CD14-positive monocyte (primary cell): ENCODE measurements at regions not wholly inside any gene's neighbourhood (a gene's known extent, or its start where the extent isn't known, plus 50 kb on each side); places are given as distances from the start of the nearest gene placed in this dataset.

Experiments
- DNase-seq, 3 donors: peaks; one replicate each; pipeline ENCODE4 v3.0.0-alpha.2; 2011 to 2022
- H2AFZ ChIP-seq: 2 replicates; pipeline ENCODE4 v1.6.0; 2012; ENCODE audit warnings: mild to moderate bottlenecking, low read depth, low read length, inconsistent platforms; ENCODE audit not compliant: insufficient read depth, poor library complexity, severe bottlenecking
- H3K27ac ChIP-seq, 2 donors: 1 replicate in 1 of 2; 2 replicates in 1 of 2; pipeline ENCODE4 v1.5.1; 2012 to 2013; ENCODE audit warnings: low read length in 2 of 2, control low read depth in 1 of 2, inconsistent platforms in 1 of 2, low read depth in 1 of 2, mild to moderate bottlenecking in 1 of 2
- H3K27me3 ChIP-seq, 2 donors: one replicate each; pipeline versions ENCODE4 v1.6.0 to v1.6.1; 2011 to 2013; ENCODE audit warnings: low read length in 2 of 2; ENCODE audit not compliant: control insufficient read depth in 2 of 2, insufficient read depth in 2 of 2
- H3K36me3 ChIP-seq, 2 donors: replicated peaks in 1 of 2; 1 replicate in 1 of 2; 2 replicates in 1 of 2; pipeline versions ENCODE4 v1.5.1 to v1.6.1; 2012 to 2013; ENCODE audit warnings: low read length in 2 of 2, control low read depth in 1 of 2, inconsistent platforms in 1 of 2, mild to moderate bottlenecking in 1 of 2; ENCODE audit not compliant: insufficient read depth in 2 of 2, control insufficient read depth in 1 of 2
- H3K4me1 ChIP-seq, 2 donors: 1 replicate in 1 of 2; 2 replicates in 1 of 2; pipeline versions ENCODE4 v1.5.1 to v1.6.1; 2012 to 2013; ENCODE audit warnings: low read length in 2 of 2, control low read depth in 1 of 2, inconsistent platforms in 1 of 2, mild to moderate bottlenecking in 1 of 2, moderate library complexity in 1 of 2; ENCODE audit not compliant: insufficient read depth in 2 of 2, control insufficient read depth in 1 of 2
- H3K4me2 ChIP-seq: replicated peaks from 2 replicates; pipeline ENCODE3; 2012; ENCODE audit warnings: low read length, moderate library complexity, mild to moderate bottlenecking; ENCODE audit not compliant: poor library complexity, severe bottlenecking; ENCODE audit errors: extremely low read depth
- H3K4me3 ChIP-seq, 3 experiments: fragments of 200-600 bp in 1 of 3; sonication (generic) in 1 of 3; replicated peaks in 1 of 3; 1 replicate in 2 of 3; 2 replicates in 1 of 3; pipeline ENCODE4 v1.5.1; 2011 to 2013; ENCODE audit warnings: low read length in 3 of 3, mild to moderate bottlenecking in 3 of 3, control low read depth in 2 of 3, low read depth in 2 of 3, inconsistent platforms in 1 of 3, moderate library complexity in 1 of 3
- H3K79me2 ChIP-seq: 2 replicates; pipeline ENCODE4 v1.6.0; 2012; ENCODE audit warnings: mild to moderate bottlenecking, control low read depth, inconsistent platforms, low read length, moderate library complexity; ENCODE audit not compliant: insufficient read depth
- H3K9ac ChIP-seq: 2 replicates; pipeline ENCODE4 v1.6.0; 2017; ENCODE audit warnings: low read length, mild to moderate bottlenecking; ENCODE audit not compliant: insufficient read depth, poor library complexity, severe bottlenecking
- H3K9me3 ChIP-seq, 2 donors: replicated peaks in 1 of 2; 1 replicate in 1 of 2; 2 replicates in 1 of 2; pipeline versions ENCODE4 v1.5.1 to v1.6.1; 2012 to 2013; ENCODE audit warnings: low read length in 2 of 2, control low read depth in 1 of 2; ENCODE audit not compliant: control insufficient read depth in 1 of 2, insufficient read depth in 1 of 2
- H4K20me1 ChIP-seq: 2 replicates; pipeline ENCODE4 v1.6.0; 2012; ENCODE audit warnings: mild to moderate bottlenecking, low read length, control low read depth, moderate library complexity; ENCODE audit not compliant: insufficient read depth
- H3K27ac Mint-ChIP-seq, 7 donors: one replicate each; pipeline ENCODE4 v1.8.0; 2020; ENCODE audit warnings: mild to moderate bottlenecking in 7 of 7, mixed read lengths in 7 of 7, moderate library complexity in 6 of 7, inconsistent platforms in 2 of 7
- H3K27me3 Mint-ChIP-seq, 3 donors: one replicate each; pipeline ENCODE4 v1.8.0; 2021 to 2022; ENCODE audit warnings: low read depth in 3 of 3, mild to moderate bottlenecking in 3 of 3, mixed read lengths in 3 of 3, moderate library complexity in 3 of 3, inconsistent platforms in 1 of 3
- H3K36me3 Mint-ChIP-seq, 2 donors: one replicate each; pipeline ENCODE4 v1.8.0; 2020; ENCODE audit warnings: mixed read lengths in 2 of 2, inconsistent platforms in 1 of 2, mild to moderate bottlenecking in 1 of 2
- H3K4me1 Mint-ChIP-seq: one replicate; pipeline ENCODE4 v1.8.0; 2020; ENCODE audit warnings: mild to moderate bottlenecking, mixed read lengths
- H3K4me3 Mint-ChIP-seq, 2 donors: one replicate each; pipeline ENCODE4 v1.8.0; 2020; ENCODE audit warnings: mild to moderate bottlenecking in 2 of 2, mixed read lengths in 2 of 2, moderate library complexity in 1 of 2
- H3K9me3 Mint-ChIP-seq, 7 donors: one replicate each; pipeline ENCODE4 v1.8.0; 2020 to 2022; ENCODE audit warnings: mixed read lengths in 7 of 7, mild to moderate bottlenecking in 6 of 7, moderate library complexity in 6 of 7, inconsistent platforms in 2 of 7
- CTCF ChIP-seq: fragments of 200-600 bp; IDR thresholded peaks from one replicate; pipeline ENCODE4 v1.8.0; 2022; ENCODE audit warnings: antibody characterized with exemption, mild to moderate bottlenecking
- WGBS: methylation state at CpG from one replicate; pipeline ENCODE4 v1.1.5; 2013; ENCODE audit warnings: missing lambda C conversion rate; ENCODE audit not compliant: insufficient coverage; 5-methylcytosine and 5-hydroxymethylcytosine counted together
- intact Hi-C, 2 donors: fragments of 100-400 bp; cut with micrococcal nuclease; formaldehyde crosslinking; loops; one replicate each; pipeline versions ENCODE4 v1.15.0 to v1.15.1; 2023

GRCh38 chr22:48144318-48144717 lies 1381.9 kb downstream of the TBC1D22A start:
- Histone ChIP-seq H3K4me3 (no peak overlapping the region), H3K27ac (no peak overlapping the region), H3K9me3 (no peaks in the 10 kb centered on the region), H3K4me1 (no peaks in the 10 kb centered on the region), H3K4me2 (no peak overlapping the region), H3K79me2 (no peaks in the 10 kb centered on the region), H3K36me3 (no peaks in the 10 kb centered on the region), H2AFZ (no peak overlapping the region), H3K27me3 (no peaks in the 10 kb centered on the region), H3K9ac (no peak overlapping the region), H4K20me1 (no peaks in the 10 kb centered on the region)
- Mint-ChIP-seq H3K4me1 (peaks cover under 1% of the 10 kb centered on the region), H3K36me3 (no peaks in the 10 kb centered on the region), H3K9me3 (peaks cover 0 to 3% (median 0%) of the 10 kb centered on the region in 7 donors), H3K4me3 (no peak overlapping the region), H3K27me3 (peaks cover 0 to 3% (median 2%) of the 10 kb centered on the region in 3 donors), H3K27ac (peak overlapping the region in 1 of 7 donors; percentile 14)
- DNase-seq = no peak
- TF ChIP-seq CTCF = no peak
- 100% methylated on average over 2 of the region's 4 CpGs for WGBS
- intact Hi-C loops = no loop called here

DNA sequence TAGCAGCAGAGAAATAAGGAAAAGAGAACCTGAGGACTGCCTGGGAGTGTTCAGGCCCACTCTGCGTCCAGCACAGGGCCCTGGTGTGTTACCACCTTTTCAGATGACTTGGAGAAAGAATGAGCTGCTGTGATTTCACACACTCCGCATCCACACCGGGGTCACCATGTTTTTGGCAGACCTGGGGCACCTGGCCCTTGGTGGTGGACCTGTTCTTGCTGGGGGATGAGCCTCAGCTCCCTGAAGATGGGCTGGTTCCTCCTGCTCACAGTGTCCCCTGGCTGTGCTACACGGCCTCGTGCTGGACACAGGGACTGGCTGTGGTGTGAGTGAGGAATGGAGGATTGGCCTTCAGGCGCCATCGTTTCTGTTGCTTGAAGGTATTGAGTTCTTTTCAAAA lies 1381.4 kb downstream of the TBC1D22A start:
- no peak overlapping the region for H3K4me3 Mint-ChIP-seq
- 95% methylated on average over 3 of the region's 7 CpGs for WGBS

More for the DNA sequence above, 1381.4 kb downstream of the TBC1D22A start:
- H2AFZ ChIP-seq = no peak overlapping the region
- H3K27me3 Mint-ChIP-seq = peaks cover 2 to 5% (median 3%) of the 10 kb centered on the region in 3 donors
- peaks cover 0 to 3% (median 0%) of the 10 kb centered on the region in 7 donors for H3K9me3 Mint-ChIP-seq
- H3K4me1 ChIP-seq = no peaks in the 10 kb centered on the region
- no peak overlapping the region for H3K4me3 ChIP-seq
- no peaks in the 10 kb centered on the region for H3K79me2 ChIP-seq
- H3K27ac Mint-ChIP-seq = no peak overlapping the region
- H3K4me2 ChIP-seq = no peak overlapping the region
- H3K36me3 ChIP-seq = no peaks in the 10 kb centered on the region
- H3K36me3 Mint-ChIP-seq = no peaks in the 10 kb centered on the region
- TF ChIP-seq CTCF = no peak
- H3K27ac ChIP-seq = no peak overlapping the region
- H3K4me1 Mint-ChIP-seq = peaks cover 4% of the 10 kb centered on the region
- no peaks in the 10 kb centered on the region for H3K9me3 ChIP-seq
- DNase-seq = no peak
- intact Hi-C loops = no loop called here
- no peak overlapping the region for H3K9ac ChIP-seq
- H3K27me3 ChIP-seq = no peaks in the 10 kb centered on the region
- no peaks in the 10 kb centered on the region for H4K20me1 ChIP-seq
